BLaER1 treated with 17β-estradiol and CSF1 and Interleukin-3, amounts not matched to agents 10 nM and 100 nM (cell line): ENCODE measurements at regions not wholly inside any gene's neighbourhood (a gene's known extent, or its start where the extent isn't known, plus 50 kb on each side); places are given as distances from the start of the nearest gene placed in this dataset.

Source experiments
- H3K27ac ChIP-seq, 11 experiments: shearing (Covaris generic); formaldehyde crosslinking; 2 replicates each; pipeline ENCODE4 v1.8.1; 2022
- H3K27me3 ChIP-seq, 11 experiments: shearing (Covaris generic); formaldehyde crosslinking; 2 replicates each; pipeline ENCODE4 v1.8.1; 2022
- H3K36me3 ChIP-seq, 11 experiments: shearing (Covaris generic); formaldehyde crosslinking; 2 replicates each; pipeline ENCODE4 v1.8.1; 2022
- H3K4me1 ChIP-seq, 10 experiments: shearing (Covaris generic); formaldehyde crosslinking; 2 replicates each; pipeline ENCODE4 v1.8.1; 2022
- H3K4me2 ChIP-seq, 11 experiments: shearing (Covaris generic); formaldehyde crosslinking; 2 replicates each; pipeline ENCODE4 v1.8.1; 2022
- H3K4me3 ChIP-seq, 10 experiments: shearing (Covaris generic); formaldehyde crosslinking; 2 replicates each; pipeline ENCODE4 v1.8.1; 2022
- H3K9ac ChIP-seq, 11 experiments: shearing (Covaris generic); formaldehyde crosslinking; 2 replicates each; pipeline ENCODE4 v1.8.1; 2022
- H3K9me3 ChIP-seq, 11 experiments: shearing (Covaris generic); formaldehyde crosslinking; replicated peaks in 1 of 11; 2 replicates each; pipeline ENCODE4 v1.8.1; 2022
- H4K20me1 ChIP-seq, 11 experiments: shearing (Covaris generic); formaldehyde crosslinking; 2 replicates each; pipeline ENCODE4 v1.8.1; 2022
- Cebpa-rat ChIP-seq, 11 experiments: shearing (Covaris generic); IDR thresholded peaks; 2 replicates each; pipeline ENCODE4 v1.8.1; 2022

GRCh38 chr6:11392778-11393507 is 144.6 kb upstream of the TMEM170B start:
- H3K4me2 ChIP-seq = peak overlapping the region; percentile 49 to 69 (median 59)
- no peak for TF ChIP-seq Cebpa-rat (IDR thresholded peaks at IDR 0.05)

GRCh38 chr6:11391934-11392777 is 145.4 kb upstream of the TMEM170B start:
- H3K4me1 ChIP-seq = peaks cover 34 to 60% (median 38%) of the 10 kb centered on the region in 10 experiments
- peak overlapping the region; percentile 49 to 69 (median 59); a peak in 20 of 22 replicates for H3K4me2 ChIP-seq
- no peaks in the 10 kb centered on the region for H3K27me3 ChIP-seq
- no peaks in the 10 kb centered on the region for H3K36me3 ChIP-seq
- peaks cover 6 to 35% (median 14%) of the 10 kb centered on the region in 11 experiments; a peak in 14 of 22 replicates for H3K9me3 ChIP-seq
- no peak overlapping the region for H3K4me3 ChIP-seq
- H3K27ac ChIP-seq = peak overlapping the region in 10 of 11 experiments; percentile 22 to 75 (median 46); a peak in 13 of 22 replicates
- TF ChIP-seq Cebpa-rat (IDR thresholded peaks at IDR 0.05) = no peak
- peak overlapping the region in 1 of 11 experiments; percentile 50; a peak in 2 of 22 replicates for H3K9ac ChIP-seq
- no peaks in the 10 kb centered on the region for H4K20me1 ChIP-seq

More at GRCh38 chr6:11392778-11393507, 144.6 kb upstream of the TMEM170B start:
- Histone ChIP-seq H3K27ac (peak overlapping the region in 10 of 11 experiments; percentile 22 to 75 (median 46); a peak in 17 of 22 replicates), H3K4me3 (no peak overlapping the region), H3K27me3 (no peaks in the 10 kb centered on the region), H3K36me3 (no peaks in the 10 kb centered on the region), H3K4me1 (peaks cover 30 to 61% (median 33%) of the 10 kb centered on the region in 10 experiments), H3K9me3 (peaks cover 3 to 35% (median 14%) of the 10 kb centered on the region in 11 experiments; a peak in 14 of 22 replicates), H3K9ac (peak overlapping the region in 2 of 11 experiments; percentile 6 to 50; a peak in 2 of 22 replicates), H4K20me1 (no peaks in the 10 kb centered on the region)

GRCh38 chr6:11389977-11390376 is 147.6 kb upstream of the TMEM170B start:
- H3K4me1 ChIP-seq = peaks cover 34 to 79% (median 45%) of the 10 kb centered on the region in 10 experiments
- no peaks in the 10 kb centered on the region for H4K20me1 ChIP-seq
- H3K4me3 ChIP-seq = no peak overlapping the region
- no peaks in the 10 kb centered on the region for H3K36me3 ChIP-seq
- no peak overlapping the region; a peak in 1 of 22 replicates for H3K4me2 ChIP-seq
- peaks cover 3 to 18% (median 10%) of the 10 kb centered on the region in 11 experiments; a peak in 8 of 22 replicates for H3K9me3 ChIP-seq
- no peak overlapping the region for H3K27ac ChIP-seq
- H3K27me3 ChIP-seq = no peaks in the 10 kb centered on the region
- H3K9ac ChIP-seq = no peak overlapping the region
- TF ChIP-seq Cebpa-rat (IDR thresholded peaks at IDR 0.05) = no peak

- Histone ChIP-seq H3K4me1 (peaks cover 37 to 80% (median 47%) of the 10 kb centered on the region in 10 experiments), H3K9me3 (peaks cover 3 to 18% (median 10%) of the 10 kb centered on the region in 11 experiments; a peak in 8 of 22 replicates), H3K27ac (no peak overlapping the region), H3K27me3 (no peaks in the 10 kb centered on the region), H3K36me3 (no peaks in the 10 kb centered on the region), H4K20me1 (no peaks in the 10 kb centered on the region), H3K9ac (no peak overlapping the region), H3K4me3 (no peak overlapping the region), H3K4me2 (peak overlapping the region in 3 of 11 experiments; percentile 13 to 74 (median 49); a peak in 4 of 22 replicates)
- no peak for TF ChIP-seq Cebpa-rat (IDR thresholded peaks at IDR 0.05)
These were observed 148.3 kb upstream of the TMEM170B start for GRCh38 chr6:11388983-11389944.

GRCh38 chr6:11387707-11388430 is 149.7 kb upstream of the TMEM170B start:
- Histone ChIP-seq H3K27me3 (no peaks in the 10 kb centered on the region), H3K4me2 (peak overlapping the region in 10 of 11 experiments; percentile 15 to 74 (median 41); a peak in 16 of 22 replicates), H3K27ac (0 out of 22 replicates have a peak overlapping the region, but pooled peaks of 1 of the 11 experiments have one; percentile 2), H3K4me3 (no peak overlapping the region), H4K20me1 (no peaks in the 10 kb centered on the region), H3K36me3 (no peaks in the 10 kb centered on the region), H3K9ac (no peak overlapping the region), H3K4me1 (peaks cover 30 to 75% (median 39%) of the 10 kb centered on the region in 10 experiments), H3K9me3 (peaks cover 3 to 18% (median 10%) of the 10 kb centered on the region in 11 experiments; a peak in 8 of 22 replicates)
- peak in 1 of 11 experiments; percentile 12; a peak in 1 of 22 replicates for TF ChIP-seq Cebpa-rat (IDR thresholded peaks at IDR 0.05)

- no peak for TF ChIP-seq Cebpa-rat (IDR thresholded peaks at IDR 0.05)
- Histone ChIP-seq H3K4me1 (peaks cover 31 to 75% (median 41%) of the 10 kb centered on the region in 10 experiments), H3K9me3 (peaks cover 0 to 13% (median 9%) of the 10 kb centered on the region in 11 experiments; a peak in 8 of 22 replicates), H3K36me3 (no peaks in the 10 kb centered on the region), H3K27ac (0 out of 22 replicates have a peak overlapping the region, but pooled peaks of 1 of the 11 experiments have one; percentile 7), H3K4me2 (peak overlapping the region in 9 of 11 experiments; percentile 7 to 63 (median 27); a peak in 14 of 22 replicates), H4K20me1 (no peaks in the 10 kb centered on the region), H3K27me3 (no peaks in the 10 kb centered on the region), H3K9ac (no peak overlapping the region), H3K4me3 (no peak overlapping the region)
These were observed 150.8 kb upstream of the TMEM170B start for GRCh38 chr6:11386726-11387125.

- peaks cover 35 to 76% (median 46%) of the 10 kb centered on the region in 10 experiments for H3K4me1 ChIP-seq
- H3K36me3 ChIP-seq = no peaks in the 10 kb centered on the region
- no peak overlapping the region for H3K4me3 ChIP-seq
- H3K4me2 ChIP-seq = peak overlapping the region in 9 of 11 experiments; percentile 7 to 63 (median 27); a peak in 14 of 22 replicates
- no peaks in the 10 kb centered on the region for H4K20me1 ChIP-seq
- no peaks in the 10 kb centered on the region for H3K27me3 ChIP-seq
- H3K9ac ChIP-seq = no peak overlapping the region
- peaks cover 0 to 11% (median 9%) of the 10 kb centered on the region in 11 experiments; a peak in 8 of 22 replicates for H3K9me3 ChIP-seq
- no peak for TF ChIP-seq Cebpa-rat (IDR thresholded peaks at IDR 0.05)
- no peak overlapping the region for H3K27ac ChIP-seq
These were observed 151.2 kb upstream of the TMEM170B start for GRCh38 chr6:11386323-11386722.
